ENCODE measurements at regions not wholly inside any gene's neighbourhood (a gene's known extent, or its start where the extent isn't known, plus 50 kb on each side); places are given as distances from the start of the nearest gene placed in this dataset.

DNA sequence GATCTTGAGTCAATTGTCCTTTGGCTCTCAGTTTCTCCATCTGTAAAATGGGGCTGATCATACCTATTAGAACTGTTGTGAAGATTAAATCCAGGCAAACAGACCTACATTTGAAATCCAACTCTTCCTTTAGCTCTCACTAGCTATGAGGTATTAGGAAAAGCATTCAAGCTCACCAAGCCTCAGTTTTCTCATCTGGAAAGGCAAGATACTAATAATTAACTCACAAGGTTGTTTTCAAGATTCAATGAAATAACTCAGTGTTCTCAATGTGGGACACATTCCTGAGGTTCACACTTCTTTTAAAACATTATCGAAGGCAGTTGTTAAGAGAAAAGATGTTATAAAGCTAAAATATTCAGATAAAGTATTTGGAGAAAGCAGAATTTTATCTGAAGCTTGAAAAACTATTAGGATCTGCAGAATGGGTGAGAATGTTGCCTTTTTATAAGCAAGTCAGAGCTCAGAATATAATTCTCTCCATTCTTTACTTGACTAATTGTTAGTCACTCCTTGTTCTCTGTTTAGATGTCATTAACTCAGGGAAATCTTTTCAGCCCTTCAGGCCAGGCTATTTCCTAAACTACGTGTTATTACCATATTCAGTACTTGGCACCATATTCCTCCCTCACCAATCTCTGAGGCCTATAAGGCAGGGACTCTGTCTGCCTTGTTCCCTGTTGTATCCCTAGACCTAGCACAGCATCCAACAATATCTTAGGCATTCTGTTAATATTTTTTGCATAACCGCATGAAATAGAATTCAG, 72.0 kb upstream of the VAV3 start:
- TF ChIP-seq CTCF (conservative IDR thresholded peaks at IDR 0.05; ENCODE audit: low read length) (no peak), EZH2phosphoT487 (IDR thresholded peaks at IDR 0.05; ENCODE audit: borderline replicate concordance) (no peak)

All from Loucy (cell line).